SKM-1 treated with dmso at 0.1 percent for 144 hours (cell line): ENCODE measurements at regions not wholly inside any gene's neighbourhood (a gene's known extent, or its start where the extent isn't known, plus 50 kb on each side); places are given as distances from the start of the nearest gene placed in this dataset.

Experiments used
- DNase-seq: peaks from one replicate; lab custom pipeline; 2025; ENCODE audit not compliant: unreplicated experiment; lab: John Stamatoyannopoulos, UW

GRCh38 chr3:25074149-25074548 is 353.9 kb upstream of the RARB start:
- no peak for DNase-seq

GRCh38 chr3:25080461-25080860 is 347.6 kb upstream of the RARB start:
- DNase-seq = no peak

GRCh38 chr3:25084016-25084415 is 344.0 kb upstream of the RARB start:
- DNase-seq = no peak

GRCh38 chr3:25086721-25087120 is 341.3 kb upstream of the RARB start:
- DNase-seq = no peak

GRCh38 chr3:25088284-25088683 is 339.8 kb upstream of the RARB start:
- DNase-seq = no peak

GRCh38 chr3:25090698-25091453 is 337.2 kb upstream of the RARB start:
- no peak for DNase-seq

GRCh38 chr3:25091934-25092333 is 336.1 kb upstream of the RARB start:
- no peak for DNase-seq

- DNase-seq = no peak
Measured at GRCh38 chr3:25094932-25095685, 333.0 kb upstream of the RARB start.

- no peak for DNase-seq
Measured at GRCh38 chr3:25096536-25096935, 331.5 kb upstream of the RARB start.

- no peak for DNase-seq
Measured at GRCh38 chr3:25097023-25097422, 331.0 kb upstream of the RARB start.

GRCh38 chr3:25099666-25100065 is 328.4 kb upstream of the RARB start:
- DNase-seq = no peak

- DNase-seq = no peak
Measured at GRCh38 chr3:25103391-25103790, 324.7 kb upstream of the RARB start.

GRCh38 chr3:25107918-25108617 is 320.0 kb upstream of the RARB start:
- DNase-seq = no peak

- DNase-seq = no peak
Measured at GRCh38 chr3:25110642-25111041, 317.4 kb upstream of the RARB start.

- DNase-seq = no peak
Measured at GRCh38 chr3:25113891-25114290, 314.2 kb upstream of the RARB start.

GRCh38 chr3:25114532-25114931 is 313.5 kb upstream of the RARB start:
- no peak for DNase-seq

- DNase-seq = no peak
Measured at GRCh38 chr3:25117005-25117593, 311.0 kb upstream of the RARB start.

GRCh38 chr3:25119682-25120081 is 308.4 kb upstream of the RARB start:
- DNase-seq = no peak

- DNase-seq = no peak
Measured at GRCh38 chr3:25120665-25121064, 307.4 kb upstream of the RARB start.

- no peak for DNase-seq
Measured at GRCh38 chr3:25125201-25125600, 302.9 kb upstream of the RARB start.

- DNase-seq = no peak
Measured at GRCh38 chr3:25128735-25129134, 299.3 kb upstream of the RARB start.
